GM21423 (cell line): ENCODE measurements at regions not wholly inside any gene's neighbourhood (a gene's known extent, or its start where the extent isn't known, plus 50 kb on each side); places are given as distances from the start of the nearest gene placed in this dataset.
"Not testable (repeated sequence)": the region's sequence is repeated elsewhere in the genome, so short reads cannot be mapped to it uniquely, and the experiment has no call there.

Source experiments
- ATAC-seq: cut with Tn5 transposase; IDR thresholded peaks from one replicate; pipeline ENCODE4 v1.9.1; 2021; ENCODE audit warnings: mild to moderate bottlenecking, moderate library complexity; ENCODE audit not compliant: unreplicated experiment

DNA sequence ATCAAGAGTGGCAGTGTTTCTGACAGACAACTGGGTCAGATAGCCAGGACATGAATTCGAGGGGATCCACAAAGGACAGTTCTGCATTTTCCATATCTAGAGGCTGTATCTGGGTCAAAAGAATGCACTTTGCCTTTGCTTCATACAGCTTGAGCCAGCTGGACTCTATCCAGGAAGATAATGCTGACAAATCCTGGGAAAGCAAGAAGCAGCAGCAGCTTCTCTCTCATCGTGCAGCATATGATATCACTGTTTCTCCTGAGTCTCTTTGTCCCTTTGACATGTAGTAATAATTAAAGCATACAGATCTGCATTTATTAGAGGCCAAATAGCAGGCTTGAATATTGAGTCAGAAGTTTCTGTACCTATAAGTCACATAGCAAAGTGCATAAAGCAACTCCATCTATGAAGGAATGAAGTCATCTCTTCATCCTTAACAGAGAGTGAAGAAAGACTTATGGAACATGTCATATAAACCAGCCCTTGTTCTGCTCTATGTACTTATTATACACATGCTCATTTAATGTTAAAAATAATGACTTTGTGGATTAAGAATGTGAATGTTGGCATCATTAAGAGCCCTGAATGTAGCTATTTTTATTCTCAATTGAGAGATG lies 236.8 kb upstream of the GBE1 start:
- ATAC-seq, result no peak

DNA sequence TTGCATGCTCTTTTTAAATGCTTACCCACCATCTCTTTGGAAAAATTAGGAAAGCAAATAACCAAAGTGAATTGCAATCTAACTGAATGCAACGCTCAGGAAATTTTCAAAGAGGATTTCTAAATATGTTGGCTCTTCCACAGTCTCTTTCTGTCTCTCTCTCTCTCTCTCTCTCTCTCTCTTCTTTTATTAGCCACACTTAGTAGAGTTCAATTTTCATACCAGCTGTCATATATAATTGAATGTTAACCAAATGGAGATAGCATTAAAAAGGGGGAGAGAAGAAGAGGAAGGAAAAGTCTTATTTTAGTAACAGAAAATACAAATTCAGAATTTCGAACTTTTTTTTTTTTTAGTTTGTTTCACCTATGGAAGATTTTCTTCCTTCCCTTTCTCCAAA lies 235.9 kb upstream of the GBE1 start:
- ATAC-seq, result no peak

DNA sequence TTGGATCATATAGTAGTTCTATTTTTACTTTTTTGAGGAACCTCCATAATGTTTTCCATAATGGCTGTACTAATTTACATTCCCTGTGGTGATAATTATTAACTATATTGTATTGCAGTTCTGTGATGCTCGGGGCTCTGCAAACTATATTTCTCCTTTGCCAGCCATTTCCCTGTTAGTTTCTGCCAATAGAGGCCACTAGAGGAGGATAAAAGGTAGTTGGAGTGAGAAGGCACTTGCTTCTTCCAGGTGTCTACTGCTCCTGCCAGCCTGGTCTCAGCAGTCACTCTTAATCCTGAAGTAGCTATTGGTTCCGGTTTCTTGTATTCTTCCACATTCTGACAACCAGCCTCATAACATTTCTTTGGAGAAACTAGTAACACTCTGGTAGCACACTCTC lies 233.9 kb upstream of the GBE1 start:
- no peak for ATAC-seq

- ATAC-seq, result no peak
These were observed 228.3 kb upstream of the GBE1 start for GRCh38 chr3:81989758-81990157.

GRCh38 chr3:81989274-81989673 lies 227.8 kb upstream of the GBE1 start:
- no peak for ATAC-seq

DNA sequence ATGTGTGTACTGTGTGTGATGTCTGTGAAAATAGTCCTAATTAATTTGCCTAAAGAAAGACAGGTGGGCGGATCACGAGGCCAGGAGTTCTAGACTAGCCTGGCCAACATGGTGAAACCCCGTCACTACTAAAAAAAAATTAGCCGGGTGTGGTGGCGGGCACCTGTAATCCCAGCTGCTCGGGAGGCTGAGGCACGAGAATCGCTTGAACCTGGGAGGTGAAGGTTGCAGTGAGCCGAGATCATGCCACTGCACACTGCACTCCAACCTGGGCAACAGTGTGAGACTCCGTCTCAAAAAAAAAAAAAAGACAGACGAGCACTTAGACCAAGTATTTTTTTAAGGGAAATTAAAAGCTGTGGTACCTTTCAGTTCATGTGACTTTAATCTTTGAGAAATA lies 226.0 kb upstream of the GBE1 start:
- ATAC-seq, result not testable (repeated sequence)

DNA sequence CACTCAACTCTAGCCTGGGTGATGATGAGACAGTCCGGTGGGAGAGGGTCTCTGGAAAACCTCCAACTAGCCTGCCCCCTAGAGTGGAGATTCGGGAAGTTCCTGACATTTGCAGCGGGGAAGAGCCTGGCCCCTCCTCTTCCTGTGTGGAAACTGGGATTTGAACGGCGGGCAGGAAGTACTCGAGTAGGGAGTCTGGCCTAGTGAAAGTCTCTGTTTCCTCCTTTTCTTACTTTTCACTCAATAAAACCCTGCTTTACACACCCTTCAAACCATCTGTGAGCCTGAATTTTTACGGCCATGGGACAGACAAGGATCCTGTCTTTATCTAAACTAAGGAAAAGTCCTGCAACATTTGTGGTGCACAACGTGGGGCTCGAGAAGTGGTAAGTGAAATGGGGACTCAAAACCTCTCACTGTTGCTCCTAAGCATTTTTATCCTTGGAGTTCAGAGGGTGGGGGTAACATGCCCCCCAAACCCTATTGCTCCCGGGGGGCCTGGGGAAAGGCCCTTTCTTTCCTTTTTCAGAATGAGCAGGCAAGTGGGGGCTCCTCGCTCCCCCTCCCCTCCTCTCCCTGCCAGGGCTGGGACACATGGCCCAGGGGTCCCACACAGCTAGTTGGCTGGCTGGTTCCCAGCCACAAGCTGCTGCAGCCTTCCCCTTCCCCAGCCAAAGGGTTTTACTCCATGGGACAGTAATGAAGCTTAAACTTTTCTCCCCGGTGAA lies 224.7 kb upstream of the GBE1 start:
- no peak for ATAC-seq

DNA sequence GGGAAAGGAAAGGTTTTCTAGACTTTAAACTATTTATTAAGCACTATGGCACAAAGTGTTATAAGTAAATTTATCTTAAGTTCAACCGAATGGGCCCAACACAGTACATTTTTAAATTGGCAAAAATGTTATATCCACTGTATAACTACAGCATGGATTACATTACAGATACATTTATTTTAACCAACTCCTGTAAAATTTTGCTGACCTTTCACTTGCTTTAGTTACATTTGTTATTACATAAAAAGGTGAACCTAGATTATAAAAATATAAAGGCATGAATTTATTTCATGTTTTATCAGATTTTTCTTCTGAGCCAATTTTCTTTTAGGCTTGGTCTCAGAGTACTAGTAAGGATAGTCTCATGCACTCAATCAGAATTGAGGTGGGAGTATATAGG lies 221.9 kb upstream of the GBE1 start:
- no peak for ATAC-seq

- no peak for ATAC-seq
These were observed 219.4 kb upstream of the GBE1 start for GRCh38 chr3:81980596-81981494.

GRCh38 chr3:81974751-81975150 lies 213.3 kb upstream of the GBE1 start:
- ATAC-seq, result no peak

- ATAC-seq, result no peak
These were observed 207.2 kb upstream of the GBE1 start for GRCh38 chr3:81968658-81969057.

- no peak for ATAC-seq
These were observed 205.9 kb upstream of the GBE1 start for GRCh38 chr3:81967393-81967792.

DNA sequence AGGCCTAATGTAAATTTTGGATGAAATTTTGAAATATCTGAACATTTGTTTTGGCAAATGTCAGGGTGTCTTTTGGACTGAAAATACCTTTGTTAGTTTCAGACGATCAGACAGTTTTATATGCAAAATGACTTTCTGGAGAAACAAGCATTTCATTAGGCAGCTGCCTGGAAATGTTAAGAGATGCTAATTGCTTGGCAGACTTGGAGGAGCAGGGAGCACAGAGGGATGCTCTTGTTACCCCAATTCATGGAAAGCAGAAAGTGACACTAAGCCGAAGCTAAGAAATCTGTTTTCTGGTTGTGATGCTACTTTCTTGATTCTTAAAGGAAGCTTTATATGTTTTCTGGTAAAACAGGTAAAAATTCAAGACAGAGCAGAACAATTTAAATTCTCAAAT lies 204.3 kb upstream of the GBE1 start:
- ATAC-seq, result no peak

DNA sequence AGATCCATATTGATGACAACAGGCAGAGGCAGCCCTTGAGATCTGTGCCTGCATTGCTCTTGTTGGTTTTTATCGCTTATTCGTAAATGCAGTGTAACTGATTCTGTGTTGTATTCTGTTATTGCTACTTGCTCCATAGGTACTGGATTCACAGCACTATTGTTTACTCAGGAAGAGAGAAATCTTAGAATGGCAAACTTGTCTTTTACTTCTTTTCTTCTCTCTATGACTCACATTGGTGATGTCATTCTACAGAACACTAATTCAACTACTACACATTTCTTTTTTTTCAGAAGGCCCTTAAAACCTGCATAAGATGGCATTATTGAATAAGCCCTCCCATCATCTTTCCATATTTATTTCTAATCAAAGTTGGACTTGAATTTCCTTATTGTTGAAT lies 201.0 kb upstream of the GBE1 start:
- ATAC-seq, result no peak

- no peak for ATAC-seq
These were observed 197.7 kb upstream of the GBE1 start for GRCh38 chr3:81958972-81959640.

- no peak for ATAC-seq
These were observed 194.4 kb upstream of the GBE1 start for GRCh38 chr3:81955878-81956277.

DNA sequence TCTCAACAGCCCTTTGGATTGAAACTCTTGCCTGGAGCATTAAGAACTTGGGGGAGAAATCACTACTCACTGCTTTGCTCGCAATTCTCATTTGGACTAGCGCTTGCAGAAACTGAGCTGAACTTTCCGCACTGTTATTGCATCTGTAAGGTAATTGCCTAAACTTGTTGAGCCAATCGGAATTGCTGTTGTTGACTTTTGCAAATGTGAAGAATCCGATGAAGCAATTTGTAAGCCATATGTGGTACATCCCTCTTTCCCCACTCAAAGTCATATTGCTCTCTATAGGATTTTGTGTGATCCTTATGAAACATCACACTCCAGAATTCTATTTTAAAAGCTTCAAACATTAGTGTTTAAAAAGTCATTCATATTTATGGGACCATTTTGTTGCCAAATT lies 191.7 kb upstream of the GBE1 start:
- no peak for ATAC-seq

GRCh38 chr3:81952141-81952540 lies 190.7 kb upstream of the GBE1 start:
- ATAC-seq, result no peak

DNA sequence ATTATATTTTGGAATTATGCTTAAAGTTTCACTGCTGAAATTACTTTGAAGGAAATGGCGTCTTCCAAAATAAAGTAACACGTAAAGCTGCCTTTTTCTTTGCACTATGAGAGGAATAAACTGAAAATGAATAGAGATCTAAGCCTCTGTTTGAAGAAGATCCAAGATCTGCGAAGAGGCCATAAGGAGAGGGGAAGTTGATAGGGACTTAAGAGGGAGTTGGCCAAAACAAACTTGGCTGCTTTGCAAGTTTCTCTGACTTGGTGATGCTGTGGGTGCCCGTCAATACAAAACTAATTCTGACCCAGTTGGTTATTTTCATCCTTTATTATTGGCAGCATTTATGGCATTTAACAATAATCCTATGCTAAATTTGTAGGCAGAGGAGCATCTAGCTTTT lies 190.2 kb upstream of the GBE1 start:
- no peak for ATAC-seq

DNA sequence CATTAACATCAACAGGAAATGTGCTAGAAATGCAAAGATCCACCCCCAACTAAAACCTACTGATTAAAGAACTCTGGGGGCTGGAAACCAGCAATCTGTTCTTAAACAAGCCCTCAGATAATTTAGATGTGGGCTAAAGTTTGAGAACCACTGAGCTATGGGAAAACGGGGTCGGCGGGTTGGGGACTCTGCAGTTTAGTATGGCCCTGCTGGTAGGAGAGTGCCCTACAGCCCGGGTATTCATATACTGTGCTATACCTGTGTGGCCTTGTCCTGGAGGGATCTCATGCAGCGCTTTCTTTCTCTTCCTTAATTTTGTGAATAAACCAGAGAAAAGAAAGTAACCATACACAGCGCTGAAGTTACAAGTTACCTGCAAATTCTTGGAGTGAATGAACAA lies 189.7 kb upstream of the GBE1 start:
- no peak for ATAC-seq

DNA sequence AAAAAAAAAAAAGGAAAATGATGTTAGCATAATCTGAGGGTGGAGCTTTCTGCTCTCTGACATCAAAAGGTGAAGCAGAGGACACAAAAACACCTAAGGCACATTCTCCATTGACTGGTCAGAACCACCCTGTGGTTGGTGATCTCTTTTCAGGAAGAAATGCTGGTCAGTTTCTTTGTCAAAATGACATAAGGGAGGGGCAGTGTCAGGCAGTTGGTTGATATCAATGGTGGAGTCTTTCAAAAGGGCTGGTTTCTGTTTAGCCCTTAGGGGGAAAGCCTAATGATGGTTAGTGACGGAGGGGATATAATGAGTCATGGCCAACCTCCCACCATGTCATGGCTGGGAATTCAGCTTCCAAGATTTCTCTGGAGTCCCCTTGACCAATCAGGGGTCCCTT lies 185.9 kb upstream of the GBE1 start:
- ATAC-seq, result no peak
